Cardiac septum (tissue), 1 donor: ENCODE measurements at regions not wholly inside any gene's neighbourhood (a gene's known extent, or its start where the extent isn't known, plus 50 kb on each side); places are given as distances from the start of the nearest gene placed in this dataset.

Experiments used
- DNase-seq: peaks from one replicate; pipeline ENCODE4 v3.0.0-alpha.2; 2020; ENCODE audit warnings: low spot score
- intact Hi-C: fragments of 100-400 bp; cut with DNase I; formaldehyde crosslinking; loops from one replicate; pipeline ENCODE4 v1.14.0; 2022
- donor health status: DM: no; HTN: no; CAD: no.

DNA sequence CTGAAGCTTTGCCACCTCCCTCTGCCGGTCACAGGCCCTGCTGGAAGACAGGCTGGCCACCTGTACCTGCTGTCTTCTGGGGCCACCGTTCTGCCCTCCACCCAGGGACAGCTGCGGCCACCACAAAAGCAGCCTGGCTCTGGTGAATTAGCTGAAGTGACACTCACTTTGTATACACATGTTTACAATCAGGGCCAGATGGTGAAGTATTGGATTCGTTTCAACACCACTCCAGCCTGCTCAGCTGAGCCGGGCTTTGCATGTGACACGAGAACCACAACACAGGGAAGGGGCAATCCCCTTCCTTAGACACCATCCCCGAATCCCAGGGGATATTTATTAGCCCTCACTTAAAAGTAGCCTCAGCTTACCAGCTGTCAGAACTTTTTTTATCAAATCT, 191.5 kb upstream of the RPL38 start:
- no peak for DNase-seq
- intact Hi-C loops: no loop called here

DNA sequence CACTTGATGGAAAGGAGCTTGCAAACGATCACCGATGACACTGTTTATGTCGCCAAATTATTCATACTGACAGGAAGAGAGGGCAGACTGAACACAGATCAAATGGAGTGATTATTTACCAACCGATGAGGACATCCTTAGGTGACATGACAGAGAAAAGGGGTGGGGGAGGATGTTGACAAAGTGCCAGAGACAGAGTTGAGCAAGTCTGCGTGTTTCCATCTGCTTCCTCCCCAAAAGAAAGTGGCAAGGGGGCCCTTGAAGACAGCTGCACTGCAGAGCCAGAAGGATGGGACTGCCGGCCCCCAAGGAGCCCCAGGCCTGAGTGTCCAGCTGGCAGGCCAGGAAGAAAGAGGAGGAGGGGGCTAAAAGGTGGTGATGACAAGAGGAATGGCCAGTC, 191.0 kb upstream of the RPL38 start:
- intact Hi-C loops: no loop called here
- no peak for DNase-seq

DNA sequence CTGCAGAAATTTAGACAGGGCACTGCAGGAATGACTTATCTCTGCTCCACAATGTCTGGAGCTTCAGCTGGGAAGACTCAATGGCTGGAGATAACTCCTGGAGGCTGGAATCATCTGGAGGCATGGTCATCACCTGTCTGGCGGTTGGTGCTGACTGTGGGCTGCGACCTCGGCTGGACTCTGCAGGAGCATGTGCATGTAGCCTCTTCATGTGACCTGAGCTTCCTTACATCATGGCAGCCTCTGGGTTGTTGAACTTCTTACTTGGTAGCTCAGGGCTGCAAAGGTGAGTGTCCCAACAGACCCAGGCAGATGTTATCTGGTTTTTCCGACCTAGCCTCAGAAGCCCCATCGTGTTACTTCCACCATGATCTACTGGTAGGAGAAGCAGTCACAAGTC, 188.2 kb upstream of the RPL38 start:
- intact Hi-C loops: no loop called here
- no peak for DNase-seq

DNA sequence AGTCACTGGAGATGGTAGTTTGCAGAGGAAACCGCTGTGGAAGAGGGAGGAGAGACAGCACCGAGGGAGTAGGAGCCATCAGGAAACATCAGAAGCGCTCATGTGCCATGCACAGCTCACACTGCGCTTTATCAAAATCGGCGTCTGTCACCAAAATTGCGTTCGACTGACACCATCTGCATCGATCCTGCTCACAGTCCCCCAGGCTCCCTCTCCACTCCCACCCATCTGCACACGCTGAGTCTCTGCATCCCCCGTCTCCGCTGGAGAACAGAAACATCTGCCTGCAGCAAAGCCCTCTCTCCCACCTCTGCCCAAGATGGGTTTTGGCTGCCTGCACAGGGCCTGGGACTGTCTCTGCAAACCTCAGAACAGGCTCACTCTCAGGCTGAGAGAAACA, 187.5 kb upstream of the RPL38 start:
- intact Hi-C loops: no loop called here

DNA sequence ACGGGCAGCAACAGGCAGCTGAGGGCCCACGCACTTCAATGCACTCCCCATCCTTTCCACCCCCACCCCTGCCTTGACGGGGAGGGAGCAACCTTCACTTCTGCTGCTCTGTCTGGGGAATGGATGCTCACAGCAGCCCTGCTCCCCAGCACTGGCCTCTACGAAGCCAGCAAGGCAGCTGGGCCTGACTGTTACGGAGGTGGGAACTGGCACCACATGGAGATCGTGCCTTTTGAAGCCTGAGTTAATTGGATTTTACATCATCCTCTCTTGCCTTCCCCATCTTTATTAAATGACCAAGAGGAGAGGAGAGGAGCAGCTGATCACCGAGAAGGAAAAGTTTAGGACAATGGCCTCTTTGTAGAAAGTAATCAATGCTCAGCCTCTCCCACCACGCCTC, 187.0 kb upstream of the RPL38 start:
- DNase-seq: no peak
- intact Hi-C loops: no loop called here

More for the DNA sequence above, 187.5 kb upstream of the RPL38 start:
- DNase-seq: no peak

DNA sequence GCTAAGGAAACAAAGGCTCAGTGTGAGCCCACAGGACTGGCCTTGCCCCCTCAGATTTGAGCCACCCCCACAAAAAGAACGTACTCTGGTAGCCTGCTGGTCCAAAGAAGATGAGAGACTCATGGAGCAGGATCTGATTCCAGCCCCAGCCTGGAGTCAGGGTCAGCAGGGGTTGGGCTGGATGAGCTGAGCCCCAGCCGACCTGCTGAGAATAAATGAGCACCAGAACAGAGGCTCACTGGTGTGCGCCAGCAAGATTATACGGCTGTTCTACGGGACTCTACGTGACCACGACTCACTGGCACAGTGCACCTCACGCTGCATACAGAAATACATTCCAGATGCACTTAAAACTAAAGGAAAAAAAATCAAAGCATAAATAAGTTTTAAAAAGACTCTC, 186.0 kb upstream of the RPL38 start:
- intact Hi-C loops: no loop called here
- DNase-seq: no peak

DNA sequence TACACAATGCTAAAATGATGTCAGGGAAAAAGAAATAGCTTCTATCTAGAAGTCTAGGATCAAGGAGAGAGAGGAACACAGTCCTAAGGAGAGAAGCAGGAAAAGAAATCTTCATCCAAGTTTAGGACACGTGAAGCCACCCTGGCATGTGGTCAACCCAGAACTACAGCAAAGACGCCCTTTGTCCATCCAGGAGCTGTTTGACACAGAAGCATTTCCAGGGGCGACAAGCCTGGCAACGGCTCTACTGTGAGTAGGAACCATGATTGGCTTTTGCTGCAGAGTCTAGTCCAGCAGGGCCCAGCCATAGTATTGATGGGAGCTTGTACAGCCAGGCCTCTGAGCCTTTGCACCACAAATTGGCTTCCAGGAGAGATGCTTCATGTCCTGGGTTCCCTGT, 185.4 kb upstream of the RPL38 start:
- intact Hi-C loops: no loop called here
- DNase-seq: no peak

DNA sequence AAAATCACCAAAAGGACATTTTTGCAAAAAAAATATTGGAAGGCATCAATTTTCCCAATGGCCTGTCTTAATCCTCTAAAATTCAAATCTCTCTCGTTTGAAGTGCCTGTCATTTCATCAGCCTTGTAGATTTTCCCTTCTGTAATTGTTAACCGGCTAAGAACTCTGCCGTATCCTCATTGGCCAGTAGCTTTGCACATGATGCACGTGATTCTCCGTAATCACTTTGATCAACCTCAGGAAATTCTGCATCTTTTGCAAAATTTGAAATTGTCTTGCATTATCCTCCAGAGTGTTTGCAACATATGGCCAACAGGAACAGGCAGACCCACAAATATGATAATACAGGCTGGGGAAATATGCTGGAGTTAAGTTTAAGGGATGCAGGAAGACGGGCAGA, 184.2 kb upstream of the RPL38 start:
- DNase-seq: no peak
- intact Hi-C loops: no loop called here

DNA sequence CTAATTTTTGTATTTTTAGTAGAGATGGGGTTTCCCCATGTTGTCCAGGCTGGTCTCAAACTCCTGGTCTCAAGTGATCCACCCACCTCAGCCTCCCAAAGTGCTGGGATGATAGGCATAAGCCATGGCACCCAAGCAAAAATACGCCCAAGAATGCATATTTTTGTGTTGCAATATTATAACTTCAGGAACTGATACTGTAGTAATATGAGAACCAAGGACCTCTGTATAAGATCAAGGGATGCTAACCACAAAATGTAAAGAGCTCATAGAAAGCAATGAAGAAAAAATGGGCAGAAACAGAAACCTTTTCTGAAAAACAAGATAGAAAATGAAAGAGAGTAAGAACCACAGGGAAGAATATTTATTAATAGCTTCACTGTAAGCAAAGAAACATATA, 183.6 kb upstream of the RPL38 start:
- no peak for DNase-seq
- intact Hi-C loops: no loop called here

DNA sequence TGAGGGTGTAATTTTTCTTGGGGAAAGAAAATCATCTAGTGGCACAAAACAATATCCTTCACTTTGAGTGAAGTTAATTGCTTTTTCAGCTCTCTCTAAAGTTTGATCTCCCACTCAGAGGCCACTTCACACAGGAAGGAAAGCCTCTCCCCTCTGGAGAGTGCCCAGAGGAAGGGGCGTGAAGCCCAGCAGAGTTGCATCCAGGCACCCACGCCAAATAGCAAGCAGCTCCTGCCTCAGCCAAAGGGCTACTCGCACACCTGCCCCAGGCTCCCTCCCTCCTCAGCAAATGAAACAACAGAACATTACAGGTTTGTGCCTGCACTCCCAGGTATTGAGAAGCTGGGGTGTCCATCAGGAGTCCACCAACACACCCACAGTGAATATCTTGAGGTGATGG, 183.0 kb upstream of the RPL38 start:
- intact Hi-C loops: no loop called here
- DNase-seq: no peak

DNA sequence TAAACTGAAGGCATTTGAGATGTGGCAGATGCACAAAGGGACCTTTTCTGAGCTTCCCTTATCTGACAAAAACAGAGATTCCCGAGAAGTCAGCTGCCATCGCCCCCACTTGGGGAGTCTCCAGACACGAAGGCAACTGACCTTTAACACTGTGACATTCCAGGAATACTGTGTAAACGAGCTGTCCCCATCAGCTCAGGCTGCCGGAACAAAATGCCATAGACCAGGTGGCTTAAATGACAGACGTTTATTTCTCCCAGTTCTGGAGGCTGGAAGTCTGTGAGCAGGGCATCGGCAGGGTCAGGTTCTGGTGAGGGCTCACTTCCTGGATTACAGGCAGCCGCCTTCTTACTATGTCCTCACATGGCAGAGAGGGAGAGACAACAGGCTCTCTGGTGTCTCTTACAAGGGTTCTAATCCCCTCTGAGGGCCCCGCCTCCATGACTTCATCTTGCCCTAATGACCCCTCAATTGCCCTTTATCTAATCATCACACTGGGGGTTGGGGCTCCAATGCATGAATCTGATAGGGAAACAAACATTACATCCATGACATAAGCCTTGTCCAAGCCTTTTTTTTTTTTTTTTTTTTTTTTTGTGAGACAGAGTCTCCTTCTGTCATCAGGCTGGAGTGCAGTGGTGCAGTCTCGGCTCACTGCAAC, 178.5 kb upstream of the RPL38 start:
- DNase-seq: no peak
- intact Hi-C loops: no loop called here

DNA sequence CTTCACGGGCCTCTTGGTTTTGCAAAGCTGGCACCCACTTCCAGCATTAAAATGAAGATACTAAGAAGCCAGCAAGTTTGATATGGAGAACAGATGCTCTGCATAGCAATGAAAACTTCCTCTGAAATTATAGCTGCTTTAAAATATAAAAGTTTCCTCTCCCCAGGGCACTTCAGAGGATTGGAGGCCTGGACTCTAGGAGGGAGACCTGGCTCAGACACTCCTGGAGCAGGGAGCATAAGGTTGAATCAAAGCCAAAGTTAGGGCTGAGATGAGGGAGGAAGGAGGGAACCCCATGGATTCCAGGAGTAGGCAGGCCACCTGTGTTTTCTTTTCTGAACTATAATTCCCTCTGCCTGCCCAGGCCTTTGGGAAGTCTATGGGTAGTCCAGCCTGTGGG, 176.0 kb upstream of the RPL38 start:
- intact Hi-C loops: no loop called here
- DNase-seq: no peak

DNA sequence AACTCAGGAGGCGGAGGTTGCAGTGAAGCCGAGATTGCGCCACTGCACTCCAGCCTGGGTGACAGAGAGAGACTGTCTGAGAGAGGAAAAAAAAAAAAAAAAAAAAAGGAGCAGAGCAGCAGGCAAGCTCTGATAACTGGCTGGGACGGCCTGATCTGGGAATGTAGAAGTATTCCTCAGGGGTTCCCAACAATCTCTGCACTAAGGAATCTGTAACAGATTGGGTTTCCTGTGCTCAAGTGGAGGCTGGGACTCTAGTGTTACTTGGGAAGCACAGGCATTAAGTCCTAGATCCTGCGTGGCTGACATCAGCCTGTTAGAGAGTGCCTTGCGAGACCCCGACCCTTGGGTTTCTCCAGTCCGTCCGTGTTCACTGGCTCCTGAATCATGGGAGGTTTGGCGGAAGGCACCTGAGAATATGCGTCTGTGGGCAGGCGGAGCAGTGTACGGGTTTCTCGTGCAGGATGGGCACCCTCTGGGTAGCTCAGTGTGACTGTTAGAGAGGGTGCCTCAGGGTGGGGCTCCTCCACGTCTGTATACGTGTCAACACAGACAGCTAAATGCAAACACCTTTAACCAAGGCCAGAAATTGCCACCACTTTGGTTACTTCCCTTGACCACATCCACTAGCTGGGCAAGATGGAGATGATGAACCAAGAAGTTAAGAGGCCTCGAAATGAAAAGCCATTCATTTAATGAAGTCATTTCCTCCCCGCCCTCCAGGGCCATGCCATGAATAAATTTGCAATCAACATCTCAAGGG, 174.9 kb upstream of the RPL38 start:
- DNase-seq: no peak
- intact Hi-C loops: no loop called here

DNA sequence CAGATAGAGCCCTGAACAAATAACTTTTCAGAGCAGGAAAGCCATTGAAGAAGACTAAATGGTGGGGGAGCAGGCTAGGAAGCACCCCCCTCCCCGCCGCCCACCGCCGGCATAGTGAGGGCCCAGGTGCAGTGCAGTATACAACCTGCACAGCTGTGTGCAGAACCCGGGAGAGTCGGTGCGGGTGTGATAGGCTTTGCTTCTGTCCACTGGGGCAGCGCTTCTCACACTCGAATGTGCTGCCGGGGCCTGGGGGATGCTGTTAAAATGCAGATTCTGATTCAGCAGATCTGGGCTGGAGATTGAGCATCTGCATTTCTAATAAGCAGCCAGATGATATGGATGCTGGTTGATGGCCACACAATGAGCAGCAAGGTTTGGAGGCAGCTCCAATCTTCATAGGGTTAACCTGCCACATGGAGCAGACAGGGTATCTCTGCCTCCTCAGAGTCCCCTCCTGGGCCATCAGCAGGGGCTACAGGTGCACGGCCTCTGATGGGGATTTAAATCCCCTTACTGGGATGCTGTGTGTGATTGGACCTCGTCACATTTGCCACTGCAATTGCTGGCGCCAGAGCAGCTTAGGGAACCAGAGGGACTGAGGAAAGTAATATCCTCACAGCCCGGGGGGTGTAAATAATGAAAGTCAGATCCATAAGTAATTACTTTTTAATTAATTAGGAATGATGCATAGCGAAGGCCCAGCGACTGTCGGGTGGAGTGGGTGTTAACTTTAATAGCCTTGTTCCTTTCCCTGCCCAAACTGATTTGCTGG, 172.0 kb upstream of the RPL38 start:
- no peak for DNase-seq
- intact Hi-C loops: no loop called here

DNA sequence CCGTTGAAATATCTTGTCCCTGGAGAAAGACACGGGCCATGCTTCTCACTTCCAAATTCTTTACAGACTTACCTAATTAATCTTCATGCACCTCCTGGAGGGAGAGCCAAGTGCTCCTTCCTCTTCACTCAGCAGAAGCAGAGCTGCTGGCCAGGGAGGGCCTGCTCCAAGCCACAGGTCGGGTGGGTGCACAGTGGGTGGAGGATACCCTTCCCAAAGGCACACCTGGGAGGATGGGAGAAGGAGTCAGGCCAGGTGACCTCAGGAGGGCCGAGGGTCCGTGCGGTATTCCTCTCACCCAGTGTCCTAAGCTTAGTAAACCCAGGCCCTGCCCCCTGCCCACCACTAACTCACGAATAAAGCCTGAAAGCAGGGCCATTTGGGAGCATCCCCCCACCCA, 171.3 kb upstream of the RPL38 start:
- intact Hi-C loops: no loop called here
- DNase-seq: no peak

DNA sequence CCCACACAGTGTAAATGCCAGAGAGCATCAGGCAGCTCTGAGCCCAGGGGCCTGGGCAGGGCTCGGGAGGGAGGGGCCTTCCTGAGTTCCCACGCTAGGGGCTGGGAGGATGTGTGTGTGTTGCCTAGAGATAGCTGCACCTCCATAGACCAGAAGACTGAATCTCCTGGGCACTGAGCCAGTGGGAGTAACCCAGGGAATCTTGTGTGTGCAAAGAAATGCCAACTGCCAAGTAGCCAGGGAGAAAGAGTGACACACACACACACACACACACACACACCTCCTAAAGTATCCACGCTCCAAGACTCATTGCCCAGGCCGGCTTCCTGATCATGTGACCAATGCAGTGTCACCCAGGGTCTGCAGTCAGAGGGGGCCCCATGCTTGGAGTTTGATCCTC, 166.2 kb upstream of the RPL38 start:
- intact Hi-C loops: no loop called here
- no peak for DNase-seq

DNA sequence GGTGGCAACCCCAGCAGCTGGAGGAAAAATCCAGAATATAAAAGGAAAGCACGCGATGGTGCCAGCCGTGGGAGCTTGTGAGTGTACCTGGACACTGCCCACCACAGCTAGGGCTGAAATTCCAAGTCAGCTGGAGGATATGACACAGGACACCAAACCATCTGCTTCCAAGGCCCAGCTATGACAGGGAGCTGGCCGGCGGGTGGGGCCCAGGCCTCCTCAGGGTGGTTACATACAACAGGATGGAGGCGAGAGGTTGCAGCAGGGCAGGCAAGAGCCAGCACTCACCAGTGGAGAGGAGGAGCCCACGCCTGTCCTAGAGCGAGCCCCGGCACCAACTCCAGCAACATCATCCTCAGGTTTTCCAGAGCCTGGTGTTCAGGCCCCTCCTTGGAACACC, 163.2 kb upstream of the RPL38 start:
- intact Hi-C loops: no loop called here
- DNase-seq: no peak

DNA sequence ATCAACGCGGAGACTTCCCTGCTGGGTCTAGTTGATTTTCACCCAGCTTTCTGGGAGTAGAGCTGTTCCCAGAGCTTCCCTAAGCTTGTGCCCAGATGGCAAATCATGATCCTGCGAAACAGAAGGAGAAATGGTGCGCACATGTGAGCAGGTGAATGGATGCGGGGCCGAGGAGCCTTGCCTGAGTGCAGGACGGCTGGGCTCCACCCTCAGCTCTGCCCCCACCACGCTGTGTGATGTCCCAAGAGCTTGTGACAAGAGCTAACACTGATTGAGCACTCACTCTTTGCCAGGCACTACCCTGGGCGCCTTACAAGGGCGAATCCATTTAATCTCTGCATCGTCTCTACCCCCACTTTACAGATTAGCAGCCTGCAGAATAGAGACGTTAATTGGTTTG, 162.7 kb upstream of the RPL38 start:
- intact Hi-C loops: no loop called here
- no peak for DNase-seq

DNA sequence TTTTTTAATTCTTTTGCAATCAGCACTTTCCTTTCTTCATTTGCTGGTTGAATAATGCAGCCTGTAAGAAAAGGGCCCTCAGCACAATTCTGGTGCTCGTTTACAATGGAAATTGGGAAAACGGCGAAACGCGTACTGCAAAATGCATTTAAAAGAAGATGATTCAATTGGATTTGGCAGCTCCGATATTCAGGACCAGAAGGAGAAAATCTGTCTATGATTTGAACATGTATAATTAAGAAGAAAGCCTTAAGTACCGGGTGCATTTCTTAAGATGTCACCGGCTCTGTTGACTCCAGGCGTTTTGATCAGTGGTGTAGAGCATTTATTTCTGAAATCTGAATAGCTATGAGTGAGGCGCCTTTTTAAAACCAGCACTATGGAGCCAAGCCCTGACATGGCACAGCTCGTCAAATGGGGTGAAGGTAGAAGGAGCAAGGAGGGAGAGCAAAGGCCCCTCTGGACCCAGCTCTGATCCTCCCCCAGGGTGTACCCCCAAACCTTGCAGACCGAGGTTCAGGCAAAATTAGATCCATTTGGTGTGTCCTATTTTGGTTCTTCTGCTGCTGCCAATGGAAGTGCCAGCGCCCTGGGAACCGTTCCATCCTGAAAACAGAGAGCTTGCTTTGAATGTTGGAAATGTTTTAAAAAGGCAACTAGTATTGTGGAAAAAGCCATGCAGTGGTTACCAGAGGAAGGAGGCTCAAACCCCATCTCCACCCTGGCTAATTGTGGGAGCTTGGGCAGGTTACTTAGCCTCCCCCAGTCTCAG, 161.4 kb upstream of the RPL38 start:
- intact Hi-C loops: no loop called here

DNA sequence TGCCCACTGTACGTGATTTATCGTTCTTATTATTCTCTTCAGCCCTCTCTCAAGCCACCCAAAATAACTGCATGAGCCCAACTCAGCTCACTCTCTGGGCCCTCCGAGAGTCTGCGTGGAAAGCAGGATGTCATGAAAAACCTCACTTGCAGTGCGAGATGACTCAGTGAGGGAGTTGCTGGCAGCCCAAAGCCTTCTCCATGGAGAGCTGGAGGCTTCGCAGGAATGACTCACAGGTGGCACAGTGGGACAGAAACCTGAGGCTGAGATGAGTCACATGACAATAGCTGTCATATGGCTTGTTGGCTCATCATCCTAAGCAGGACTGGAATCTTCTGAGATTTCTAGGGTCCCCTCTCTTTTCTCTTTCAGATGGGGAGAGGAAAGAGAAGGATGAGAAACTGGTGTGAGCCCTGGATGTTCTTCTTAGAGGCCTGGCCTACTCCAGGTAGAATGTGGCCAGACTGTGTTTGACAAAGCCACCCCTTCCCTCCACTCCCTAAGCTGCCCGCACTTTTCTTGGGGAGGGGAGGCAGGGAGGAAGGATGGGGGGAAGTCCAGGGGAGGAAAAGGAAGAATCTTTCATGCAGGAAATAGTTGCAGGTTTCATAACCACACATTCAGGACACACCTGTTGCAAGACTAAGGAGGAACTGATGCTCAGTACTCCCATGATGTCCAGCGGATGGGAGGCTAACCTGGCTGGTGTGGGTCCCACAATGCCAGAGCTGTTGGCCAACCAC, 160.6 kb upstream of the RPL38 start:
- DNase-seq: no peak
- intact Hi-C loops: no loop called here

More for the DNA sequence above, 161.4 kb upstream of the RPL38 start:
- DNase-seq: no peak
